Thymus (tissue), 11 donors: ENCODE measurements at regions not wholly inside any gene's neighbourhood (a gene's known extent, or its start where the extent isn't known, plus 50 kb on each side); places are given as distances from the start of the nearest gene placed in this dataset.

ENCODE experiments used
- DNase-seq, 9 donors: peaks; one replicate each; pipeline ENCODE4 v3.0.0-alpha.2; 2013; ENCODE audit warnings: low spot score in 9 of 9, low read depth in 6 of 9, missing footprints in 1 of 9
- H3K27ac ChIP-seq, 2 donors: one replicate each; pipeline ENCODE4 v1.5.1; 2013; ENCODE audit warnings: control low read depth in 1 of 2, low read depth in 1 of 2, low read length in 1 of 2, mild to moderate bottlenecking in 1 of 2, moderate library complexity in 1 of 2
- H3K27me3 ChIP-seq, 2 donors: one replicate each; pipeline ENCODE4 v1.5.1; 2013; ENCODE audit warnings: low read length in 1 of 2; ENCODE audit not compliant: control insufficient read depth in 2 of 2, insufficient read depth in 1 of 2
- H3K36me3 ChIP-seq, 2 donors: one replicate each; pipeline ENCODE4 v1.5.1; 2013; ENCODE audit warnings: low read length in 1 of 2, mild to moderate bottlenecking in 1 of 2, moderate library complexity in 1 of 2; ENCODE audit not compliant: control insufficient read depth in 2 of 2, insufficient read depth in 2 of 2
- H3K4me1 ChIP-seq, 2 donors: one replicate each; pipeline ENCODE4 v1.5.1; 2013; ENCODE audit warnings: low read length in 2 of 2; ENCODE audit not compliant: control insufficient read depth in 2 of 2, insufficient read depth in 2 of 2
- H3K4me3 ChIP-seq, 2 donors: one replicate each; pipeline ENCODE4 v1.5.1; 2013; ENCODE audit warnings: low read length in 2 of 2, control low read depth in 1 of 2, mild to moderate bottlenecking in 1 of 2
- H3K9me3 ChIP-seq, 2 donors: one replicate each; pipeline ENCODE4 v1.5.1; 2013; ENCODE audit warnings: low read length in 1 of 2, mild to moderate bottlenecking in 1 of 2; ENCODE audit not compliant: control insufficient read depth in 2 of 2, insufficient read depth in 1 of 2
- WGBS: extraction: QIAGEN DNeasy Blood & Tissue Kit; methylation state at CpG from one replicate; pipeline ENCODE4 v1.1.7; 2013; 5-methylcytosine and 5-hydroxymethylcytosine counted together
- donor health status: healthy.

GRCh38 chr12:32027684-32028365 is 68.6 kb downstream of the RESF1 start:
- H3K27me3 ChIP-seq = no peaks in the 10 kb centered on the region
- no peak for DNase-seq
- no peaks in the 10 kb centered on the region for H3K36me3 ChIP-seq
- H3K27ac ChIP-seq = no peak overlapping the region
- no peak overlapping the region for H3K4me3 ChIP-seq
- WGBS = 85% methylated on average over 6 of the region's 6 CpGs
- H3K4me1 ChIP-seq = peaks cover 10 to 31% of the 10 kb centered on the region in 2 donors
- no peaks in the 10 kb centered on the region for H3K9me3 ChIP-seq

GRCh38 chr12:32030151-32030550 is 70.9 kb downstream of the RESF1 start:
- H3K36me3 ChIP-seq = no peaks in the 10 kb centered on the region
- H3K27me3 ChIP-seq = no peaks in the 10 kb centered on the region
- no peak overlapping the region for H3K27ac ChIP-seq
- no peak overlapping the region for H3K4me3 ChIP-seq
- H3K9me3 ChIP-seq = no peaks in the 10 kb centered on the region
- 97% methylated on average over 12 of the region's 12 CpGs for WGBS
- H3K4me1 ChIP-seq = peaks cover 7 to 29% of the 10 kb centered on the region in 2 donors
- DNase-seq = no peak

GRCh38 chr12:32030676-32031075 is 71.5 kb downstream of the RESF1 start:
- Histone ChIP-seq H3K9me3 (no peaks in the 10 kb centered on the region), H3K36me3 (no peaks in the 10 kb centered on the region), H3K27me3 (no peaks in the 10 kb centered on the region), H3K27ac (no peak overlapping the region), H3K4me1 (peaks cover 5 to 23% of the 10 kb centered on the region in 2 donors), H3K4me3 (no peak overlapping the region)
- 62% methylated on average over 2 of the region's 2 CpGs for WGBS
- no peak for DNase-seq

- Histone ChIP-seq H3K27me3 (no peaks in the 10 kb centered on the region), H3K9me3 (no peaks in the 10 kb centered on the region), H3K27ac (no peak overlapping the region), H3K4me3 (no peak overlapping the region), H3K36me3 (no peaks in the 10 kb centered on the region), H3K4me1 (peaks cover 3 to 20% of the 10 kb centered on the region in 2 donors)
- peak in 2 of 9 donors; percentile 27 to 42 for DNase-seq
- WGBS = 47% methylated on average over 3 of the region's 3 CpGs
Observed at GRCh38 chr12:32031109-32031508, 71.9 kb downstream of the RESF1 start.

GRCh38 chr12:32032205-32032810 is 73.1 kb downstream of the RESF1 start:
- DNase-seq = no peak
- Histone ChIP-seq H3K36me3 (no peaks in the 10 kb centered on the region), H3K4me1 (peaks cover 0 to 13% of the 10 kb centered on the region in 2 donors), H3K9me3 (no peaks in the 10 kb centered on the region), H3K27me3 (no peaks in the 10 kb centered on the region), H3K4me3 (no peak overlapping the region), H3K27ac (no peak overlapping the region)
- 88% methylated on average over 7 of the region's 7 CpGs for WGBS

GRCh38 chr12:32033406-32033805 is 73.2 kb upstream of the BICD1 start:
- Histone ChIP-seq H3K27me3 (no peaks in the 10 kb centered on the region), H3K36me3 (no peaks in the 10 kb centered on the region), H3K27ac (no peak overlapping the region), H3K9me3 (no peaks in the 10 kb centered on the region), H3K4me3 (no peak overlapping the region), H3K4me1 (peaks cover 0 to 13% of the 10 kb centered on the region in 2 donors)
- no peak for DNase-seq
- WGBS = 92% methylated on average over 2 of the region's 2 CpGs

- Histone ChIP-seq H3K4me1 (peaks cover 0 to 13% of the 10 kb centered on the region in 2 donors), H3K36me3 (no peaks in the 10 kb centered on the region), H3K27me3 (no peaks in the 10 kb centered on the region), H3K27ac (no peak overlapping the region), H3K9me3 (no peaks in the 10 kb centered on the region), H3K4me3 (no peak overlapping the region)
- DNase-seq = no peak
- 99% methylated on average over 2 of the region's 2 CpGs for WGBS
Observed at GRCh38 chr12:32034045-32034444, 72.6 kb upstream of the BICD1 start.

- 93% methylated on average over 11 of the region's 11 CpGs for WGBS
- no peak overlapping the region for H3K4me3 ChIP-seq
Observed at GRCh38 chr12:32036477-32037263, 70.0 kb upstream of the BICD1 start.

GRCh38 chr12:32039347-32039746 is 67.3 kb upstream of the BICD1 start:
- Histone ChIP-seq H3K27ac (no peak overlapping the region), H3K27me3 (no peaks in the 10 kb centered on the region), H3K4me3 (no peak overlapping the region), H3K4me1 (no peaks in the 10 kb centered on the region), H3K36me3 (peaks cover 0 to 3% of the 10 kb centered on the region in 2 donors), H3K9me3 (peaks cover 3 to 24% of the 10 kb centered on the region in 2 donors)
- DNase-seq = no peak
- 87% methylated on average over 9 of the region's 9 CpGs for WGBS

More at GRCh38 chr12:32036477-32037263, 70.0 kb upstream of the BICD1 start:
- no peak for DNase-seq
- Histone ChIP-seq H3K27me3 (no peaks in the 10 kb centered on the region), H3K27ac (no peak overlapping the region), H3K9me3 (no peaks in the 10 kb centered on the region), H3K36me3 (no peaks in the 10 kb centered on the region), H3K4me1 (peaks cover 0 to 6% of the 10 kb centered on the region in 2 donors)
